ENCODE measurements at regions not wholly inside any gene's neighbourhood (a gene's known extent, or its start where the extent isn't known, plus 50 kb on each side); places are given as distances from the start of the nearest gene placed in this dataset.

- no peak for TF ChIP-seq POLR2A (IDR thresholded peaks at IDR 0.05)
- TF ChIP-seq, protein P1, sequence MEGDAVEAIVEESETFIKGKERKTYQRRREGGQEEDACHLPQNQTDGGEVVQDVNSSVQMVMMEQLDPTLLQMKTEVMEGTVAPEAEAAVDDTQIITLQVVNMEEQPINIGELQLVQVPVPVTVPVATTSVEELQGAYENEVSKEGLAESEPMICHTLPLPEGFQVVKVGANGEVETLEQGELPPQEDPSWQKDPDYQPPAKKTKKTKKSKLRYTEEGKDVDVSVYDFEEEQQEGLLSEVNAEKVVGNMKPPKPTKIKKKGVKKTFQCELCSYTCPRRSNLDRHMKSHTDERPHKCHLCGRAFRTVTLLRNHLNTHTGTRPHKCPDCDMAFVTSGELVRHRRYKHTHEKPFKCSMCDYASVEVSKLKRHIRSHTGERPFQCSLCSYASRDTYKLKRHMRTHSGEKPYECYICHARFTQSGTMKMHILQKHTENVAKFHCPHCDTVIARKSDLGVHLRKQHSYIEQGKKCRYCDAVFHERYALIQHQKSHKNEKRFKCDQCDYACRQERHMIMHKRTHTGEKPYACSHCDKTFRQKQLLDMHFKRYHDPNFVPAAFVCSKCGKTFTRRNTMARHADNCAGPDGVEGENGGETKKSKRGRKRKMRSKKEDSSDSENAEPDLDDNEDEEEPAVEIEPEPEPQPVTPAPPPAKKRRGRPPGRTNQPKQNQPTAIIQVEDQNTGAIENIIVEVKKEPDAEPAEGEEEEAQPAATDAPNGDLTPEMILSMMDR (IDR thresholded peaks at IDR 0.05): no peak
Observed at GRCh38 chr2:100200985-100201384, 58.6 kb upstream of the AFF3 start.
